ENCODE measurements at regions not wholly inside any gene's neighbourhood (a gene's known extent, or its start where the extent isn't known, plus 50 kb on each side); places are given as distances from the start of the nearest gene placed in this dataset.

- DNase-seq: no peak
These were observed 177.0 kb upstream of the TNFAIP3 start for GRCh38 chr6:137690034-137690433.

GRCh38 chr6:137690721-137691120, 176.3 kb upstream of the TNFAIP3 start:
- DNase-seq: no peak

GRCh38 chr6:137692308-137692707, 174.8 kb upstream of the TNFAIP3 start:
- DNase-seq: no peak

- DNase-seq: no peak
These were observed 174.3 kb upstream of the TNFAIP3 start for GRCh38 chr6:137692806-137693205.

DNA sequence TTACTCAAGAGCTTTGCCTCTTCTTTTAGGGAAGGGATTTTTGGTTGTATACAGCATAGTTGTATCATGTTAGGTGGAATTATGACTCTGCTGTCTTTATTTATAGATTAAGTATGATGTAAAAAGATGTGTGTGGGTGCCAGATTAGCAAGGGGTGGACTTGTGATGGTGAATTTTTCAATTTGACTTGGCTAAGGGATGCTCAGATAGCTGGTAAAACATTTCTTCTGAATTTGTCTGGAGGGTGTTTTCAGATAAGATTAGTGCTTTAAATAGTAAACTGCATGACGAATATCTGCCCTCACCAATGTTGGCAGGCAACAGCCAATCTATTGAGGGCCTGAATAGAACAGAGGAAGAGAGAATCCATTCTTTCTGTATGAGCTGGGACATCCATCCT, 173.3 kb upstream of the TNFAIP3 start:
- DNase-seq: no peak

GRCh38 chr6:137696765-137697164, 170.3 kb upstream of the TNFAIP3 start:
- no peak for DNase-seq

DNA sequence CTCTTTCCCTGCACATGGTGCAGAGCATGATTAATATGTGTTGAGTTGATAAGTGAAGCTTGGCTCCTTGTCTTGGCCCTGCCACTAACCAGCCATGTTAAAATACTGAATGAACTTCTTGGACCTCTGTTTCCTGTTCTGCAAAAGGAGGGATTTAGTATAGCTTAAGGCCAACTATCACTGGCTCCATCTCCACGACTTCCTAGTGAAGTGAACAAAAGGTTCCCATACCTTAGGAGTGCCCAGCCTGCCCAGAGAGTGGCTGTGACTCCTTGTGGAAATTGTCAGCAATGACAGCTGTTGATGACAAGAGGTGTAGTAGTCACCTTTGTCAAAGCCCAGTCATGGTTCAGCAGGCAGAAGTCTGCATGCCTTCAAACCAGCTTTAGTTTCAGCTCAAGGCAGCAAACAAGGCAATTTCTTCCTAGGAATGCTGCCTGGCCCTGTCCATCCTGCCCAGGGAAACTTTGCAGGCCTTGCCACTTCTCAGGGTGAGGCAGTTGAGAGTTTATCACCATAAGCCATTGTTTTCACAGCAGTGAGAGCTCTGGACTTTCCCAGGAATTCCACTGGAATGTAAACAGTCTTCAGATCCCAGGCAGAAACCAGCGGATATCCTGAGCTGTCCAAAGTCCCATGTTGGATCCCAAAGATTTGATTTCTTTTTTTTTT, 169.7 kb upstream of the TNFAIP3 start:
- DNase-seq: peak; percentile 41

DNA sequence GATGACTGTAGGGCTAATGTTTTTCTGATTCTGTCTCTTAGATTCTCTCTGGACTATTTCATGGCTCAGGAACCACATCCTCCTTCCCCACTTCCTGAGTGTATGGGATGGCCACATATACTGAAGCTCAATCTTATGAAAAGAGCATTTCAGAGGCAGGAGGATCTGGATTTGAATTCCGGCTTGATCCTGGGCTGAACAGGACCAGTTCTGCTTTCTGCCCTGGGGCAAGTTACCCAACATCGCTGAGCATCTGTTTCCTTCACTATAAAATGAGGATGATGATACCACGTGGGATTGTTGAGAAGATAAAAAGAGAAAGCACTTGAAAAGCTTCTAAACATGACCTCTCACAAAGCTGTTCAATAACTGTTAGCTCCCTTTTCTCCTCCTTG, 168.4 kb upstream of the TNFAIP3 start:
- DNase-seq: no peak

DNA sequence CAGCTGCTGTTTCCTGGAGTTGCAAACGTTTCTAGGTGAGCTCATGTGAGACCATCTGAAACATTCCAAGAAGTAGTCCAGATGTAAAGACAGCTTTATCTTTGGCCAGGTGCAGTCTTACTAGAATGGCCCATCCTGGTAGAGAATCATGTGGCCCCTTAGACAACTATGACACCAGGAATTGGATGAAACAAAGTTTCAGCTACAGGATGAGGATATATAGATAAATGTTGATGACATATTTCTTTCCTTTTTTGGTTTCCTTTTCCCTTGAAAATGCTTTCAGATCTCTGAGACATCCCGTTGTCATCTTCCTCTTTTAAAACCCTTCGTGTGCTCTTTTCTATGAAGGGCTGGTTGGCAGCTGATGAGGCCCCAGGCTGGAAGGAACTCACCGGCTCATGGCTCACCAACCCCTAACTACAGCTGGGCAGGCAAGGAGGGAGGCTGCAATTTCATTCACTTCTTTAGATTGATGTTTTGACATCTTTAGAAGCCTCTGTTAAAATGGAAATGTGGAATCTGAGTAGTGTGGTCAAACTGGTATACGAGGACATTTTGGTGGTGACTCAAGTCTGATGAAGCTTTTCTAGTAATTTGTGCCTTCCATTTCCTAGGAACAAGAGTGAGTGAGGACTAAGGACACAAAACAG, 167.9 kb upstream of the TNFAIP3 start:
- DNase-seq: no peak

DNA sequence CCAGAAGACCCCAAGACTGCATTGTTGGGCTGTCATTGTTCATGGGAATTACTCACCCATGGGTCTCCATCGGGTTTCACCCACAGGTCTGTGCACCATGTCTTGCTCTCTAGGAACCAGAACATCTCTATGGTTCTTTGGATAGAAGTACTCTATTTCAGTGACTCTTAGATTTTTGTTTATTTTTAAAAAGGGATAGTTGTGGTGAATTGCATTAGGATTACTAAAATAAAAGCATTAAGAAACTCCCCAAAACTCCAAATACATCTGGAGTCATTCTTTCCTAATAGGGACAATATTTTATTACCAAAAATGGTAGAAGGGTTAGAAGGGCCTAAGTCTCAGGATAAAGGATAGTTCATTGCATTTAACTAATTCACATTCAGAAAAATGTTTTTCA, 166.9 kb upstream of the TNFAIP3 start:
- no peak for DNase-seq

GRCh38 chr6:137700751-137701477, 166.1 kb upstream of the TNFAIP3 start:
- no peak for DNase-seq

GRCh38 chr6:137701942-137702341, 165.1 kb upstream of the TNFAIP3 start:
- DNase-seq: no peak

DNA sequence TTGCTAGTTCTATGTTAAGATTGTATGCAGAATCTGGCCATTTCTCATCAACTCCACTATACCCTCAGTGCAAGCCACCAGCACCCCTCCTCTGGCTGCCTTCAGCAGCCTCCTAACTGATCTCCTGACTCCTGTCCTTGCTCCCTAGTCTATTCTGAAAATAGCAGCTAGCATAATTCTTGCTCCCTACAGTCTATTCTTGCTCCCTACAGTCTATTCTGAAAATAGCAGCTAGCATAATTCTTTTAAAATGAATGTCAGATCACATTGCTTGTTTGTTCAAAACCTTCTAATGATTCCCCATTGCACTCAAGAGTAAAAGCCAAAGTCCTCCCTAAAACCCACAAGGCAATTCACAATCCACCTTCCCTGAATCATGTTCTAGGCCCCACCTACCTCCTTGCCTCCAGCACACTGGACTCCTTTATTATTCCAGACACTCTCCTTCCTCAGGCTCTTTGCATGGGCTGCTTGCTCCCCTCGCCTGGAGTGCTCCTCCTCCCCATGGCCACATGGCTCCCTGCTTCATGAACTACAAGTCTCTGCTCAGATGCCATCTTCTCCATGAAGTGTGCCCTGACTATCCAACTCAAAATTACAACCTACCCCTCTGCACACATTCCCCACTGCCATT, 164.2 kb upstream of the TNFAIP3 start:
- no peak for DNase-seq

GRCh38 chr6:137704802-137705159, 162.3 kb upstream of the TNFAIP3 start:
- DNase-seq: no peak

- peak; percentile 46 for DNase-seq
These were observed 161.6 kb upstream of the TNFAIP3 start for GRCh38 chr6:137705160-137706082.

DNA sequence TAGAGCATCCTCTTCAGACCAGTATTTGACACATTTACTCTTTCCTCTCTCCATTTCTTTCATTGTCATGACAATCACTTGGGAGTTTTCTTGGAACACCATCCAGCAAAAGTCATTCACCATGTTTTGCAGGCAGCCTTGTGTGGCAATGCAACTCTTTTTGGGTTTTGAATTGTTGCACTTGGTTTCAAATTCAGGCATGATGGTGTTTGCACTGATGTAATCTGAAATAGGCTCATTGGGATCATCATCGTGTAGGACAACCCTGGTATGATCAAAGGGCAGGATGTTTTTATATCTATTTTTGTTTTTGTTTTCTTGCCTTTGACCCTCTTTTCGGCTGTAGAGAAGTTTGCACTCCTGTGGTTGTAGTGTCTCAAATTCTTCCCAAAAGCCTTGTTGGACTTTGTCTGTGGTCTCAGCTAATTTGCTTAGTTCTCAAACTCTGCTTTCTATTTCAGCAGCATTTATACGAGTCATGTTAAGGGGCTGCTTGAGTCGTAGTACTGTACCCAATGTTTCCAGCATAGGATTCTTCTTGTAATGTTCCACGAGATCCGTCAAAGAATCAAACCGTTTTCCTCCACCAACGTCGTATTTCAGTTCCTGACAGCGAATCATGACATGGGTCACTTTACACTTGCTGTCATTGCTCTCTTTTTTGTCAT, 160.8 kb upstream of the TNFAIP3 start:
- no peak for DNase-seq

- no peak for DNase-seq
These were observed 159.9 kb upstream of the TNFAIP3 start for GRCh38 chr6:137707038-137707589.

DNA sequence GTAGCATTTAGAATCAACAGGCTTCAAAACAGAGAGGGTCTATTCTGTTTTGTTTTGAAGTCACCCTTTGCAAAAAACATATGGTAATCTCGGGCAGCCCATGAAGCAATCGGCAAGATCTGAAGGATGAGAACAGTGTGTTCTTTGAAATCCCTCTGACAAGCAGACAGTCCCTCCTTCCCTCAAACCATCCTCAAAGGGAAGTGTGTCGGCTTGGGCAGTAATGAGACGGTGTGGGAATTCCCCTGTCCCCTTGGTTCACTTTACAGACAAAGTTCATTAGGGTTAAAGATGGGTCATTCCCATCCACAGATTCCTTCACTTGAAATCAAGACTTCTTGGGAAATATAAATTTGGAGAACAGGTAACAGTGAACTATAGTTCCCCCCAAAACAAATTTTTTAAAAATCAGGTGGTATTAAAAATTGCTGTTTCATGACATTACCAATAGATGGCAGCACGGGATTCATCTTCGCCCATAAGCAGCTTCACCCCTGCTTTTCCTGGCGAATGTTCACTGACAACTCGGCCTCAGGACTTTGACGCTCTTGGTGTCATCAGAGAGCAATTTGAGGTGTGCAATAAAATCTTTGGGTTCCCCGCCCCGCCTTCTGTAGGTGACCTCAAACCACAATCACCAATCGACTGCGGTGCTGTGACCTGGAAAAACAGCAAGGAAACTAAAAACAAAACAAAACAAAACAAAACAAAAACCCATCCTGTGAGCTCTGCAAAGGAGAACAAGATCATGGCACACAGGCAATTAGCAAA, 159.3 kb upstream of the TNFAIP3 start:
- peak; percentile 57 for DNase-seq

DNA sequence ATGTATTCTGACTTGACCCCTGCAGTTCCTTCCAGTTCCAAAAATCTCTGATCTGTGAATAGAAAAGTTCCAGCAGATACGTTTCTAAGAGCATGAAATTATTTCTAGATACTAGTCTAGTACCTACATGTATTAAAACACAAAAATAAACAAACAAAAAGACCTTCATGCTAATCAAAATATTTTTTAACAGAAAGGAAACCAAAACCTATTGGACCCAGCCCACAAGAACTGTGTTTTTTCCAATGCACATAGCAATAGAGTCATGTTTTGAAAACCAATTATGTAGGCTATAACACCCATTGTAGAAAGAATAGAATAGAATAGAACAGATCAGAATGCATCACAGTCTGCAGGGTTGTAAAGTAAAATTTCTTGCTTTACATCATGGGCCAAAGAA, 158.6 kb upstream of the TNFAIP3 start:
- no peak for DNase-seq

All from left kidney (tissue), 1 donor.